ENCODE measurements at regions not wholly inside any gene's neighbourhood (a gene's known extent, or its start where the extent isn't known, plus 50 kb on each side); places are given as distances from the start of the nearest gene placed in this dataset.

DNA sequence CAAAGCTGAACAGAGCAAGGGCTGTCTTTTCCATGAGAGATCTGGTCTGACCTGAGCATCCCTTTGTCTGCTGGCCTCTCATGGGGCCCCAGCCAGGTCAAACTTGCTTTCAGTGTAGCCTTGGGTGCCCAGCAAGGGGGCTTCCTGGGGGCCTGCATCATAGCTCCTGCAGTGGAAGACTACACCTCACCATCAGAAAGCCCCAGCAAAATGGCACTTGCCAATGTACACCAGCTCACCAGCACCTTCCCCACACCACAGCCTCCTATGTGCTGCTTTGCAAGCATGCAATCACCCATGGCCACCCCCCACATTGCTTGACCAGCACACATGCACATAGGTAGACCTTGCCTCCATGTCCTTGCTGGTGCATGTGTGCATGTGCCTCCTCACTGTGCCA lies 1478.1 kb downstream of the FSTL5 start:
- no peak for FAIRE-seq
- no peak overlapping the region for H3K56ac ChIP-seq (replicated peaks; ENCODE audit: insufficient read length, low read depth, low read length)
- no peak overlapping the region for H2BK15ac ChIP-seq (ENCODE audit: low read length)
- no peak overlapping the region for H2BK20ac ChIP-seq (ENCODE audit: low read length)
- no peak overlapping the region for H3K18ac ChIP-seq (ENCODE audit: extremely low read depth, low read length)
- no peaks in the 10 kb centered on the region for H3K79me1 ChIP-seq (ENCODE audit: low read depth, low read length)
- no peaks in the 10 kb centered on the region for H3K23me2 ChIP-seq (ENCODE audit: low read depth, low read length)
- H3K79me2 ChIP-seq (ENCODE audit: control insufficient read depth in 1 of 2, insufficient read depth in 2 of 2, low read length in 2 of 2) = no peaks in the 10 kb centered on the region
- H2AFZ ChIP-seq (ENCODE audit: low read length) = no peak overlapping the region
- TF ChIP-seq KDM1A (IDR thresholded peaks at IDR 0.05; ENCODE audit: borderline replicate concordance, low read length) (no peak), KDM5A (IDR thresholded peaks at IDR 0.05; ENCODE audit: low read length) (no peak), BRCA1 (IDR thresholded peaks at IDR 0.05; ENCODE audit: low read depth, low read length) (no peak), SUZ12 (IDR thresholded peaks at IDR 0.05; ENCODE audit: low read length) (no peak)
- POLR2A ChIA-PET (ENCODE audit: partially characterized antibody) = no interaction called here
- no peak for DNase-seq (ENCODE audit: low read depth in 1 of 2, low spot score in 2 of 2)
- no peaks in the 10 kb centered on the region for H3K4me1 ChIP-seq (replicated peaks in 1 of 4; ENCODE audit: control insufficient read depth in 3 of 4, insufficient read depth in 4 of 4, low read length in 3 of 4)
- H3K9me3 ChIP-seq (ENCODE audit: insufficient read depth in 2 of 2, low read depth in 1 of 2, low read length in 1 of 2) = 0 out of 4 replicates have a peak, but pooled peaks cover 0 to 2% of the 10 kb centered on the region in 2 experiments
- H3K27ac ChIP-seq (ENCODE audit: low read depth, low read length) = no peak overlapping the region
- no peak overlapping the region for H4K5ac ChIP-seq (ENCODE audit: insufficient read length, low read depth, low read length)
- H2BK120ac ChIP-seq (replicated peaks; ENCODE audit: low read depth, low read length) = no peak overlapping the region
- no peak overlapping the region for H3K23ac ChIP-seq (ENCODE audit: insufficient read length)
- no peaks in the 10 kb centered on the region for H3K36me3 ChIP-seq (ENCODE audit: control insufficient read depth in 2 of 4, insufficient read depth in 4 of 4, low read length in 3 of 4)
- no peak overlapping the region for H4K91ac ChIP-seq (replicated peaks; ENCODE audit: insufficient read length, low read length)
- CTCF ChIA-PET (ENCODE audit: partially characterized antibody) = no interaction called here
- no peaks in the 10 kb centered on the region for H4K20me1 ChIP-seq (replicated peaks in 1 of 2; ENCODE audit: control insufficient read depth in 1 of 2, insufficient read depth in 2 of 2, low read length in 2 of 2)
- H4K8ac ChIP-seq (ENCODE audit: extremely low read depth, insufficient read depth, low read length) = 0 out of 2 replicates have a peak overlapping the region, but pooled peaks have one; percentile 5
- no peak overlapping the region for H3K4me3 ChIP-seq (ENCODE audit: extremely low read depth in 1 of 4, insufficient read depth in 2 of 4, low read depth in 3 of 4, low read length in 4 of 4)
- no peak overlapping the region for H2BK12ac ChIP-seq (ENCODE audit: low read depth, low read length)
- no peak overlapping the region for H2AK5ac ChIP-seq (ENCODE audit: low read depth, low read length)
- H3K4ac ChIP-seq (replicated peaks; ENCODE audit: insufficient read length, low read depth, low read length) = no peak overlapping the region
- no peaks in the 10 kb centered on the region for H3K27me3 ChIP-seq (replicated peaks in 1 of 4; ENCODE audit: control insufficient read depth in 3 of 4, extremely low read depth in 1 of 4, insufficient read depth in 3 of 4, low read length in 3 of 4)
- H3K14ac ChIP-seq (ENCODE audit: insufficient read length) = no peak overlapping the region
- H2BK5ac ChIP-seq (ENCODE audit: low read depth, low read length) = no peak overlapping the region; the same call in 1 of the 2 replicates
- no peak overlapping the region for H3K9ac ChIP-seq (replicated peaks in 1 of 4; ENCODE audit: extremely low read depth in 1 of 4, low read depth in 3 of 4, low read length in 3 of 4)
- no peak overlapping the region for H3K4me2 ChIP-seq (ENCODE audit: insufficient read depth in 1 of 2, low read depth in 2 of 2, low read length in 2 of 2)

All from H1 (cell line).